Spinal cord (tissue), 9 donors: ENCODE measurements at regions not wholly inside any gene's neighbourhood (a gene's known extent, or its start where the extent isn't known, plus 50 kb on each side); places are given as distances from the start of the nearest gene placed in this dataset.

Experiments used
- DNase-seq, 6 donors: peaks; one replicate each; pipeline versions ENCODE4 v3.0.0 to v3.0.0-alpha.2; 2013 to 2015; ENCODE audit warnings: low spot score in 6 of 6, low read depth in 4 of 6
- H3K27ac ChIP-seq: one replicate; pipeline ENCODE4 v1.5.1; 2013; ENCODE audit warnings: low read depth, low read length, control low read depth
- H3K27me3 ChIP-seq: one replicate; pipeline ENCODE4 v1.6.1; 2013; ENCODE audit warnings: low read length; ENCODE audit not compliant: control insufficient read depth, insufficient read depth
- H3K36me3 ChIP-seq: one replicate; pipeline ENCODE4 v1.6.1; 2013; ENCODE audit warnings: low read length; ENCODE audit not compliant: control insufficient read depth, insufficient read depth
- H3K4me1 ChIP-seq: one replicate; pipeline ENCODE4 v1.6.1; 2013; ENCODE audit warnings: low read length; ENCODE audit not compliant: control insufficient read depth, insufficient read depth
- H3K4me3 ChIP-seq: one replicate; pipeline ENCODE4 v1.5.1; 2013; ENCODE audit warnings: low read depth, low read length, control low read depth
- H3K9me3 ChIP-seq: one replicate; pipeline ENCODE4 v1.6.1; 2013; ENCODE audit warnings: low read length; ENCODE audit not compliant: control insufficient read depth, insufficient read depth
- WGBS: methylation state at CpG from one replicate; pipeline ENCODE4 v1.1.5; 2013; ENCODE audit warnings: missing lambda C conversion rate; ENCODE audit not compliant: insufficient coverage; 5-methylcytosine and 5-hydroxymethylcytosine counted together
- donor health status: healthy.

DNA sequence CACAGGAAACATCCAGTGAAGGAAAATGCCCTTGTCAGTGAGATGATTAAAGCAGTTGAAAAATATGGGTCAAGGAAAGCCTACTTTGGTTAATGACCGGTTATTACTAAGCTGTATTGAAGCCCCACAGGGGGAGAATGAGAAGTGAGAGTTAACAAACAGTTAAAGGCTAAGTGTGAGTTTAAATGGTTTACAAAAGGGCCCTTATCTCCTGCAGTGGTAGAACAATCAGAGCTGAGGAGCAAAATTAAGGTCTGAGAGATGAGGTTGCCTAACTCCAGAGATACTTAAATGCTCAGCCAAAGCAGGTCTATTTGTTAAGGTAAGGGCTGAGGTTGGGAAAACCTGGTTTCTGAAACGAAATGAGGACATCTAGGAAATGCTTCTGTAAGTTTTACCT is 75.1 kb upstream of the FER start:
- Histone ChIP-seq H3K36me3 (no peaks in the 10 kb centered on the region), H3K9me3 (no peaks in the 10 kb centered on the region), H3K27me3 (peaks cover 3% of the 10 kb centered on the region), H3K4me1 (peaks cover 7% of the 10 kb centered on the region), H3K27ac (no peak overlapping the region), H3K4me3 (no peak overlapping the region)
- WGBS: 43% methylated on average over 2 of the region's 2 CpGs
- no peak for DNase-seq

- DNase-seq: no peak
- H3K36me3 ChIP-seq: no peaks in the 10 kb centered on the region
Measured at GRCh38 chr5:108670591-108671289, 77.0 kb upstream of the FER start.

GRCh38 chr5:108669462-108669861 is 78.2 kb upstream of the FER start:
- Histone ChIP-seq H3K4me3 (no peak overlapping the region), H3K4me1 (peaks cover 7% of the 10 kb centered on the region), H3K9me3 (no peaks in the 10 kb centered on the region), H3K36me3 (no peaks in the 10 kb centered on the region), H3K27ac (no peak overlapping the region), H3K27me3 (peaks cover 3% of the 10 kb centered on the region)
- no peak for DNase-seq
- WGBS: no CpG with 5 or more reads among the region's 1 CpG

More at GRCh38 chr5:108670591-108671289, 77.0 kb upstream of the FER start:
- Histone ChIP-seq H3K27me3 (peaks cover 3% of the 10 kb centered on the region), H3K9me3 (no peaks in the 10 kb centered on the region), H3K27ac (peak overlapping the region; percentile 12), H3K4me1 (peaks cover 7% of the 10 kb centered on the region), H3K4me3 (no peak overlapping the region)
- WGBS: 61% methylated on average over 7 of the region's 7 CpGs

- H3K27ac ChIP-seq: peak overlapping the region; percentile 10
- H3K9me3 ChIP-seq: no peaks in the 10 kb centered on the region
- H3K27me3 ChIP-seq: no peaks in the 10 kb centered on the region
- DNase-seq: no peak
- WGBS: 90% methylated on average over 2 of the region's 3 CpGs
- no peaks in the 10 kb centered on the region for H3K4me1 ChIP-seq
- no peak overlapping the region for H3K4me3 ChIP-seq
- no peaks in the 10 kb centered on the region for H3K36me3 ChIP-seq
Measured at GRCh38 chr5:108661590-108662219, 86.0 kb upstream of the FER start.

GRCh38 chr5:108661024-108661423 is 86.7 kb upstream of the FER start:
- peak in 1 of 6 donors; percentile 56 for DNase-seq

DNA sequence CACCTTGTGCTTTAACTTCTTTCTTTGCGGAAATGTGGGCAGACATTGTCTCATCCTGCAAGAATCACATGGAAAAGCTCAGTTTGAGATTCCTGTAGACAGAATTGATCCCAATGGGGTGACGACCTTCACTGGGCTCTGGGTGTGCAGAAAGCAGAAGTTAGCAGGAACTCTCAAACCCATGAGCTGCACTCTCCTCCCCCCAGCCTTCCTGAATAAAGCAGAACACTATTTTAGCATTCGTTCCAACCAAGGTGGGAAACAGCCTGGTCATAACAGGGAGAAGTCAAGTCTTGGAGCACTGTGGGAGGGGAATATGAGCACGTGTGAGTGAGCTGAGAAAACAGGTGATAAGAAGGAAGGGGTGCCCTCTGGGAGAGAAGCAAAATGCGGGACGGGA is 87.4 kb upstream of the FER start:
- Histone ChIP-seq H3K4me3 (no peak overlapping the region), H3K9me3 (no peaks in the 10 kb centered on the region), H3K27ac (peak overlapping the region; percentile 62), H3K27me3 (no peaks in the 10 kb centered on the region), H3K4me1 (no peaks in the 10 kb centered on the region), H3K36me3 (no peaks in the 10 kb centered on the region)
- 91% methylated on average over 1 of the region's 6 CpGs for WGBS
- DNase-seq: no peak

More at GRCh38 chr5:108661024-108661423, 86.7 kb upstream of the FER start:
- no peaks in the 10 kb centered on the region for H3K36me3 ChIP-seq
- no CpG with 5 or more reads among the region's 1 CpG for WGBS
- H3K27ac ChIP-seq: peak overlapping the region; percentile 62
- no peaks in the 10 kb centered on the region for H3K9me3 ChIP-seq
- no peaks in the 10 kb centered on the region for H3K4me1 ChIP-seq
- no peaks in the 10 kb centered on the region for H3K27me3 ChIP-seq
- H3K4me3 ChIP-seq: no peak overlapping the region

DNA sequence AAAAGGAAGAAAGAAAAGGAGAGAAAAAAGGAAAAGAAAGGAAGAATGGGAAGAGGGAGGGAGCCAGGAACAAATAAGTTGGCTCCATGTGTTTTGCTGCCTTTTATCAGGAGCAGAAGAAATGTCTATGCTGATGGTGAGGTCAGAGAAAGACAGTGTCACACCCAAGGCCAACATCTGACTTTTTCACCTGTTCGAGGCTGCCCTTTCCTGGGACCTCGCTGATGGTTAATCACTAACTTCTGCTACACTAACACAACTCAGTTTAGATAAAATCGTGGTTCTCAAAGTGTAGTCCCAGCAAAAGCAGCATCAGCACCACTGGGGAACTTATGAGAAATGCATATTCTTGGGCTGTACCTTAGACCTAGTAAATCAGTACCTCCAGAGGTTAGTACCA is 88.2 kb upstream of the FER start:
- no peaks in the 10 kb centered on the region for H3K4me1 ChIP-seq
- H3K27me3 ChIP-seq: no peaks in the 10 kb centered on the region
- H3K4me3 ChIP-seq: no peak overlapping the region
- WGBS: no CpG with 5 or more reads among the region's 3 CpGs
- no peak for DNase-seq
- H3K9me3 ChIP-seq: no peaks in the 10 kb centered on the region
- H3K27ac ChIP-seq: no peak overlapping the region
- no peaks in the 10 kb centered on the region for H3K36me3 ChIP-seq

- no peaks in the 10 kb centered on the region for H3K4me1 ChIP-seq
- DNase-seq: no peak
- H3K9me3 ChIP-seq: no peaks in the 10 kb centered on the region
- no peak overlapping the region for H3K27ac ChIP-seq
- H3K36me3 ChIP-seq: no peaks in the 10 kb centered on the region
- no peaks in the 10 kb centered on the region for H3K27me3 ChIP-seq
- WGBS: 87% methylated on average over 3 of the region's 5 CpGs
- no peak overlapping the region for H3K4me3 ChIP-seq
Measured at GRCh38 chr5:108655750-108656450, 91.8 kb upstream of the FER start.

DNA sequence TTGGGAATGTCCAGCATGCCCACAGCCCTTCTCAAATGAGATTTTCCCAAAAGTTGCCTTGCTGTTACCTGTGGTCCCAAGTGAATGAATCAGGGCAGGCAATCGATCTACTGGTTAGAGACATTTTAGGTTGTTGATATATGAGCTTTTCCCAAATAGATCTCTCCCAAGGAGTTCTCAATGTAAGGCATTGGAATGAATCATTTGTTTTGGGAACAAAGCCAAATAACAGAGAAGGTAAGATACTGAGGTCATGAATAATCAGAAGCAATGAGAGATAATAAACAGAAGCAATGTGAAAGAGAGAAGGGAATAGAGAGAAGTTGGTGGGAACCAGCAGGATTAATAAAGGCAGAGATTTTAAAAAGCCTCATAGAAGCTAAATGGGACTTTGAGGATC is 93.6 kb upstream of the FER start:
- whole genome bisulfite sequencing: no CpG with 5 or more reads among the region's 1 CpG

More for the DNA sequence above, 93.6 kb upstream of the FER start:
- no peaks in the 10 kb centered on the region for H3K27me3 ChIP-seq
- H3K4me3 ChIP-seq: no peak overlapping the region
- no peak overlapping the region for H3K27ac ChIP-seq
- no peaks in the 10 kb centered on the region for H3K36me3 ChIP-seq
- DNase-seq: no peak
- no peaks in the 10 kb centered on the region for H3K9me3 ChIP-seq
- H3K4me1 ChIP-seq: no peaks in the 10 kb centered on the region
